ENCODE measurements at regions not wholly inside any gene's neighbourhood (a gene's known extent, or its start where the extent isn't known, plus 50 kb on each side); places are given as distances from the start of the nearest gene placed in this dataset.

GRCh38 chr6:40738551-40739193 lies 151.5 kb upstream of the LRFN2 start:
- no peak for DNase-seq

GRCh38 chr6:40735521-40735920 lies 148.4 kb upstream of the LRFN2 start:
- DNase-seq = no peak

GRCh38 chr6:40735121-40735520 lies 148.0 kb upstream of the LRFN2 start:
- DNase-seq = no peak

GRCh38 chr6:40734607-40735006 lies 147.4 kb upstream of the LRFN2 start:
- no peak for DNase-seq

- DNase-seq = no peak
Observed at GRCh38 chr6:40733770-40734396, 146.7 kb upstream of the LRFN2 start.

- DNase-seq = no peak
Observed at GRCh38 chr6:40733290-40733689, 146.1 kb upstream of the LRFN2 start.

- no peak for DNase-seq
Observed at GRCh38 chr6:40732878-40733277, 145.7 kb upstream of the LRFN2 start.

GRCh38 chr6:40728643-40729042 lies 141.5 kb upstream of the LRFN2 start:
- DNase-seq = no peak

- DNase-seq = no peak
Observed at GRCh38 chr6:40727271-40727670, 140.1 kb upstream of the LRFN2 start.

- DNase-seq = no peak
Observed at GRCh38 chr6:40726853-40727252, 139.7 kb upstream of the LRFN2 start.

GRCh38 chr6:40725390-40725789 lies 138.2 kb upstream of the LRFN2 start:
- no peak for DNase-seq

- DNase-seq = no peak
Observed at GRCh38 chr6:40724886-40725285, 137.7 kb upstream of the LRFN2 start.

- DNase-seq = no peak
Observed at GRCh38 chr6:40723967-40724366, 136.8 kb upstream of the LRFN2 start.

GRCh38 chr6:40722553-40723258 lies 135.5 kb upstream of the LRFN2 start:
- no peak for DNase-seq

GRCh38 chr6:40722091-40722490 lies 134.9 kb upstream of the LRFN2 start:
- no peak for DNase-seq

GRCh38 chr6:40721271-40721952 lies 134.2 kb upstream of the LRFN2 start:
- DNase-seq = no peak

GRCh38 chr6:40720375-40720748 lies 133.2 kb upstream of the LRFN2 start:
- DNase-seq = no peak

- DNase-seq = peak; percentile 48
Observed at GRCh38 chr6:40719671-40720374, 132.7 kb upstream of the LRFN2 start.

- no peak for DNase-seq
Observed at GRCh38 chr6:40718401-40718800, 131.2 kb upstream of the LRFN2 start.

- no peak for DNase-seq
Observed at GRCh38 chr6:40717411-40718057, 130.4 kb upstream of the LRFN2 start.

GRCh38 chr6:40715570-40716403 lies 128.6 kb upstream of the LRFN2 start:
- DNase-seq = no peak
